ENCODE measurements at regions not wholly inside any gene's neighbourhood (a gene's known extent, or its start where the extent isn't known, plus 50 kb on each side); places are given as distances from the start of the nearest gene placed in this dataset.
"Not testable (repeated sequence)": the region's sequence is repeated elsewhere in the genome, so short reads cannot be mapped to it uniquely, and the experiment has no call there.

GRCh38 chr2:10191554-10191953, 69.0 kb downstream of the RRM2 start:
- H3K27me3 ChIP-seq (ENCODE audit: control insufficient read depth, insufficient read depth, low read length, poor library complexity, severe bottlenecking): no peaks in the 10 kb centered on the region
- no peak overlapping the region for H3K27ac ChIP-seq (ENCODE audit: insufficient read depth, low read depth, low read length, poor library complexity, severe bottlenecking)
- WGBS, 2 experiments: 95 to 96% methylated on average over 14 of the region's 14 CpGs
- H3K36me3 ChIP-seq (ENCODE audit: control insufficient read depth, insufficient read depth, low read length): no peaks in the 10 kb centered on the region
- no peaks in the 10 kb centered on the region for H3K9me3 ChIP-seq (ENCODE audit: control insufficient read depth, low read length)
- no peak overlapping the region for H3K4me3 ChIP-seq (ENCODE audit: insufficient read depth, low read depth, low read length)
- no peaks in the 10 kb centered on the region for H3K4me1 ChIP-seq (ENCODE audit: control insufficient read depth, insufficient read depth, low read length)

GRCh38 chr2:10192392-10193015, 70.0 kb downstream of the RRM2 start:
- no peaks in the 10 kb centered on the region for H3K36me3 ChIP-seq (ENCODE audit: control insufficient read depth, insufficient read depth, low read length)
- H3K9me3 ChIP-seq (ENCODE audit: control insufficient read depth, low read length): no peaks in the 10 kb centered on the region
- H3K27ac ChIP-seq (ENCODE audit: insufficient read depth, low read depth, low read length, poor library complexity, severe bottlenecking): no peak overlapping the region
- H3K4me3 ChIP-seq (ENCODE audit: insufficient read depth, low read depth, low read length): no peak overlapping the region
- H3K27me3 ChIP-seq (ENCODE audit: control insufficient read depth, insufficient read depth, low read length, poor library complexity, severe bottlenecking): no peaks in the 10 kb centered on the region
- no peaks in the 10 kb centered on the region for H3K4me1 ChIP-seq (ENCODE audit: control insufficient read depth, insufficient read depth, low read length)
- WGBS, 2 experiments: 92 to 94% methylated on average over 10 of the region's 10 CpGs

GRCh38 chr2:10193276-10193795, 70.8 kb downstream of the RRM2 start:
- Histone ChIP-seq H3K27me3 (ENCODE audit: control insufficient read depth, insufficient read depth, low read length, poor library complexity, severe bottlenecking) (no peaks in the 10 kb centered on the region), H3K9me3 (ENCODE audit: control insufficient read depth, low read length) (no peaks in the 10 kb centered on the region), H3K27ac (ENCODE audit: insufficient read depth, low read depth, low read length, poor library complexity, severe bottlenecking) (no peak overlapping the region), H3K4me1 (ENCODE audit: control insufficient read depth, insufficient read depth, low read length) (no peaks in the 10 kb centered on the region), H3K4me3 (ENCODE audit: insufficient read depth, low read depth, low read length) (no peak overlapping the region), H3K36me3 (ENCODE audit: control insufficient read depth, insufficient read depth, low read length) (no peaks in the 10 kb centered on the region)
- WGBS, 2 experiments: 93 to 94% methylated on average over 17 of the region's 17 CpGs

GRCh38 chr2:10193851-10194820, 71.6 kb downstream of the RRM2 start:
- Histone ChIP-seq H3K4me3 (ENCODE audit: insufficient read depth, low read depth, low read length) (no peak overlapping the region), H3K27me3 (ENCODE audit: control insufficient read depth, insufficient read depth, low read length, poor library complexity, severe bottlenecking) (no peaks in the 10 kb centered on the region), H3K4me1 (ENCODE audit: control insufficient read depth, insufficient read depth, low read length) (no peaks in the 10 kb centered on the region), H3K36me3 (ENCODE audit: control insufficient read depth, insufficient read depth, low read length) (no peaks in the 10 kb centered on the region), H3K27ac (ENCODE audit: insufficient read depth, low read depth, low read length, poor library complexity, severe bottlenecking) (no peak overlapping the region), H3K9me3 (ENCODE audit: control insufficient read depth, low read length) (no peaks in the 10 kb centered on the region)
- WGBS, 2 experiments: 92 to 93% methylated on average over 26 to 27 of the region's 27 CpGs

GRCh38 chr2:10195278-10196109, 73.0 kb downstream of the RRM2 start:
- H3K27me3 ChIP-seq (ENCODE audit: control insufficient read depth, insufficient read depth, low read length, poor library complexity, severe bottlenecking): no peaks in the 10 kb centered on the region
- no peaks in the 10 kb centered on the region for H3K9me3 ChIP-seq (ENCODE audit: control insufficient read depth, low read length)
- H3K36me3 ChIP-seq (ENCODE audit: control insufficient read depth, insufficient read depth, low read length): no peaks in the 10 kb centered on the region
- 93 to 94% methylated on average over 27 of the region's 27 CpGs for WGBS, 2 experiments
- H3K27ac ChIP-seq (ENCODE audit: insufficient read depth, low read depth, low read length, poor library complexity, severe bottlenecking): no peak overlapping the region
- H3K4me1 ChIP-seq (ENCODE audit: control insufficient read depth, insufficient read depth, low read length): no peaks in the 10 kb centered on the region
- no peak overlapping the region for H3K4me3 ChIP-seq (ENCODE audit: insufficient read depth, low read depth, low read length)

GRCh38 chr2:10196110-10196892, 73.8 kb downstream of the RRM2 start:
- WGBS, 2 experiments: 94 to 95% methylated on average over 22 of the region's 22 CpGs
- H3K27ac ChIP-seq (ENCODE audit: insufficient read depth, low read depth, low read length, poor library complexity, severe bottlenecking): no peak overlapping the region
- no peaks in the 10 kb centered on the region for H3K4me1 ChIP-seq (ENCODE audit: control insufficient read depth, insufficient read depth, low read length)

GRCh38 chr2:10196948-10197696, 74.6 kb downstream of the RRM2 start:
- H3K4me1 ChIP-seq (ENCODE audit: control insufficient read depth, insufficient read depth, low read length): no peaks in the 10 kb centered on the region
- no peaks in the 10 kb centered on the region for H3K27me3 ChIP-seq (ENCODE audit: control insufficient read depth, insufficient read depth, low read length, poor library complexity, severe bottlenecking)
- no peak overlapping the region for H3K27ac ChIP-seq (ENCODE audit: insufficient read depth, low read depth, low read length, poor library complexity, severe bottlenecking)
- no peaks in the 10 kb centered on the region for H3K36me3 ChIP-seq (ENCODE audit: control insufficient read depth, insufficient read depth, low read length)
- H3K4me3 ChIP-seq (ENCODE audit: insufficient read depth, low read depth, low read length): no peak overlapping the region
- no peaks in the 10 kb centered on the region for H3K9me3 ChIP-seq (ENCODE audit: control insufficient read depth, low read length)
- WGBS, 2 experiments: 94 to 96% methylated on average over 17 of the region's 17 CpGs

More at GRCh38 chr2:10196110-10196892, 73.8 kb downstream of the RRM2 start:
- Histone ChIP-seq H3K9me3 (ENCODE audit: control insufficient read depth, low read length) (no peaks in the 10 kb centered on the region), H3K4me3 (ENCODE audit: insufficient read depth, low read depth, low read length) (no peak overlapping the region), H3K27me3 (ENCODE audit: control insufficient read depth, insufficient read depth, low read length, poor library complexity, severe bottlenecking) (no peaks in the 10 kb centered on the region), H3K36me3 (ENCODE audit: control insufficient read depth, insufficient read depth, low read length) (no peaks in the 10 kb centered on the region)

GRCh38 chr2:10197697-10198076, 75.1 kb downstream of the RRM2 start:
- Histone ChIP-seq H3K27me3 (ENCODE audit: control insufficient read depth, insufficient read depth, low read length, poor library complexity, severe bottlenecking) (no peaks in the 10 kb centered on the region), H3K4me3 (ENCODE audit: insufficient read depth, low read depth, low read length) (no peak overlapping the region), H3K36me3 (ENCODE audit: control insufficient read depth, insufficient read depth, low read length) (no peaks in the 10 kb centered on the region), H3K9me3 (ENCODE audit: control insufficient read depth, low read length) (no peaks in the 10 kb centered on the region), H3K27ac (ENCODE audit: insufficient read depth, low read depth, low read length, poor library complexity, severe bottlenecking) (no peak overlapping the region), H3K4me1 (ENCODE audit: control insufficient read depth, insufficient read depth, low read length) (no peaks in the 10 kb centered on the region)
- WGBS, 2 experiments: 88 to 89% methylated on average over 5 of the region's 5 CpGs

GRCh38 chr2:10198482-10198881, 75.9 kb downstream of the RRM2 start:
- H3K4me1 ChIP-seq (ENCODE audit: control insufficient read depth, insufficient read depth, low read length); H3K9me3 ChIP-seq (ENCODE audit: control insufficient read depth, low read length): not testable (repeated sequence)
- WGBS, 2 experiments: 79 to 80% methylated on average over 6 of the region's 6 CpGs

More at GRCh38 chr2:10198482-10198881, 75.9 kb downstream of the RRM2 start:
- H3K4me3 ChIP-seq (ENCODE audit: insufficient read depth, low read depth, low read length); H3K27me3 ChIP-seq (ENCODE audit: control insufficient read depth, insufficient read depth, low read length, poor library complexity, severe bottlenecking); H3K36me3 ChIP-seq (ENCODE audit: control insufficient read depth, insufficient read depth, low read length); H3K27ac ChIP-seq (ENCODE audit: insufficient read depth, low read depth, low read length, poor library complexity, severe bottlenecking): not testable (repeated sequence)
